Upper lobe of left lung (tissue), 4 donors: ENCODE measurements at regions not wholly inside any gene's neighbourhood (a gene's known extent, or its start where the extent isn't known, plus 50 kb on each side); places are given as distances from the start of the nearest gene placed in this dataset.

Experiments used
- EP300 ChIP-seq, 4 donors: sonication (generic); formaldehyde crosslinking; IDR thresholded peaks; one replicate each; pipeline ENCODE4 v1.5.1; 2017; ENCODE audit warnings: antibody characterized with exemption in 4 of 4, control low read depth in 2 of 4
- POLR2AphosphoS5 ChIP-seq, 2 donors: sonication (generic); formaldehyde crosslinking; IDR thresholded peaks; one replicate each; pipeline ENCODE4 v1.5.1; 2017; ENCODE audit warnings: antibody characterized with exemption in 2 of 2
- TF ChIP-seq, protein P1 (sequence below), 6 experiments: fragments of 450-650 bp in 4 of 6; fragments of 200-600 bp in 2 of 6; sonication (generic) in 2 of 6; IDR thresholded peaks; one replicate each; pipeline ENCODE4 v1.5.1; 2016 to 2019; ENCODE audit warnings: antibody characterized with exemption in 6 of 6

DNA sequence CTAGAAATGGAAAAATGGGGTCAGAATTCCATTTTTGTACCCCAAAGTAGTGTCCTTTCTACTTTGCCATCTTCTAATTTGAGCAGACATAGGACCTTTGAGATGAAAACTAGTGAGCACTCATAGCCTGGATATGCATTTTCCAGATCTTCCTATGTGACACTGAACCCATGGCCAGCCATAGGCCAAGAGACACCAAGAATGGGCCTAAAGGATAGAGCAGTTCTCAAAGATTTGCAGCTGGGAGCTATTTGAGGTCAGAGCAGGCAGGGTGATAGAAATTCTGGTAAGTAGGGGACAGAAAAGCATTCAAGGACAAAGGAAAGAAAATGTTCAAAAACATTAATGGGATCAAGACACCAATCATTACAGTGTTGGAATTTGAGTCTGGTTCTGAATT, 332.8 kb downstream of the MYCN start:
- TF ChIP-seq EP300 (IDR thresholded peaks at IDR 0.05) (no peak), POLR2AphosphoS5 (IDR thresholded peaks at IDR 0.05) (no peak)
- TF ChIP-seq, protein P1, sequence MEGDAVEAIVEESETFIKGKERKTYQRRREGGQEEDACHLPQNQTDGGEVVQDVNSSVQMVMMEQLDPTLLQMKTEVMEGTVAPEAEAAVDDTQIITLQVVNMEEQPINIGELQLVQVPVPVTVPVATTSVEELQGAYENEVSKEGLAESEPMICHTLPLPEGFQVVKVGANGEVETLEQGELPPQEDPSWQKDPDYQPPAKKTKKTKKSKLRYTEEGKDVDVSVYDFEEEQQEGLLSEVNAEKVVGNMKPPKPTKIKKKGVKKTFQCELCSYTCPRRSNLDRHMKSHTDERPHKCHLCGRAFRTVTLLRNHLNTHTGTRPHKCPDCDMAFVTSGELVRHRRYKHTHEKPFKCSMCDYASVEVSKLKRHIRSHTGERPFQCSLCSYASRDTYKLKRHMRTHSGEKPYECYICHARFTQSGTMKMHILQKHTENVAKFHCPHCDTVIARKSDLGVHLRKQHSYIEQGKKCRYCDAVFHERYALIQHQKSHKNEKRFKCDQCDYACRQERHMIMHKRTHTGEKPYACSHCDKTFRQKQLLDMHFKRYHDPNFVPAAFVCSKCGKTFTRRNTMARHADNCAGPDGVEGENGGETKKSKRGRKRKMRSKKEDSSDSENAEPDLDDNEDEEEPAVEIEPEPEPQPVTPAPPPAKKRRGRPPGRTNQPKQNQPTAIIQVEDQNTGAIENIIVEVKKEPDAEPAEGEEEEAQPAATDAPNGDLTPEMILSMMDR (IDR thresholded peaks at IDR 0.05) = no peak
